Naive thymus-derived CD8-positive, alpha-beta T cell (primary cell): ENCODE measurements at regions not wholly inside any gene's neighbourhood (a gene's known extent, or its start where the extent isn't known, plus 50 kb on each side); places are given as distances from the start of the nearest gene placed in this dataset.
A peak's percentile ranks its signal among the peaks of the same experiment; 100 is the strongest.

Experiments used
- ATAC-seq, 2 donors: fragments of 150-1000 bp; cut with Tn5 transposase in 1 of 2; sonication (Bioruptor Pico), chemical (Tn5 transposase) in 1 of 2; 1 replicate in 1 of 2; 2 replicates in 1 of 2; pipeline ENCODE4 v1.10.0; 2021; ENCODE audit warnings: mild to moderate bottlenecking in 2 of 2, moderate library complexity in 2 of 2
- POLR2A ChIA-PET: fragments of 350-600 bp; sonication (Branson Sonifier 250); formaldehyde crosslinking; loops from one replicate; lab custom pipeline; 2021; ENCODE audit warnings: antibody characterized with exemption; lab: Charles Lee
- DNase-seq, 10 donors: peaks; one replicate each; pipeline versions ENCODE4 v3.0.0 to v3.0.0-alpha.2; 2020 to 2022
- H3K27ac Mint-ChIP-seq, 10 donors: one replicate each; pipeline ENCODE4 v1.8.0; 2020 to 2022; ENCODE audit warnings: mild to moderate bottlenecking in 10 of 10, mixed read lengths in 10 of 10, moderate library complexity in 4 of 10, inconsistent platforms in 1 of 10
- H3K27me3 Mint-ChIP-seq, 5 donors: one replicate each; pipeline ENCODE4 v1.8.0; 2021 to 2022; ENCODE audit warnings: mixed read lengths in 5 of 5
- H3K36me3 Mint-ChIP-seq, 3 donors: one replicate each; pipeline ENCODE4 v1.8.0; 2020 to 2022; ENCODE audit warnings: mixed read lengths in 3 of 3, mild to moderate bottlenecking in 2 of 3, inconsistent platforms in 1 of 3
- H3K4me1 Mint-ChIP-seq, 4 donors: one replicate each; pipeline ENCODE4 v1.8.0; 2021 to 2022; ENCODE audit warnings: mixed read lengths in 4 of 4
- H3K4me3 Mint-ChIP-seq, 10 donors: one replicate each; pipeline ENCODE4 v1.8.0; 2020 to 2022; ENCODE audit warnings: mild to moderate bottlenecking in 10 of 10, mixed read lengths in 10 of 10, moderate library complexity in 6 of 10, inconsistent platforms in 1 of 10
- H3K9me3 Mint-ChIP-seq, 9 donors: one replicate each; pipeline ENCODE4 v1.8.0; 2020 to 2022; ENCODE audit warnings: mixed read lengths in 9 of 9, mild to moderate bottlenecking in 3 of 9, inconsistent platforms in 1 of 9, moderate library complexity in 1 of 9

DNA sequence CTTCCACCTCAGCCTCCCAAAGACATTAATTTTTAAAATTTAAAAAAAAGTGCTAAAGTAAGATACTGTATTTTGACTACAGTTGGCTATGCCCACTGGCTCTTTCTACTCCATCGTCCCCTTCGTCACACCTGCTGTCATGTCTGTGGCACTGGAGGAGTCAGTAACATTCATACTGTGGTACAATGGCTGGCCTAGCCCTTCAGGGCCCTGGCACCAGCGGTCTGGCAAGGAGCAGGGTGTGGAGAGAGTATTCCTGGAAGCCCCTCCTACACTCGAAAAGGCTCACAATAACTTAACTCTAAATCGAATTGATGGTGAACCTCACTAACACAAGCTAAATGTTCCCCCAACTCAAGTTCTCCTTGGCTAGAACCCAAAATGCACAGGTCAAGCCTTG, 89.7 kb upstream of the RASGRF1 start:
- POLR2A ChIA-PET, result no interaction called here
- no peak for ATAC-seq
- Mint-ChIP-seq H3K9me3 (no peaks in the 10 kb centered on the region), H3K4me3 (no peak overlapping the region), H3K27me3 (peaks cover 11 to 41% (median 21%) of the 10 kb centered on the region in 5 donors), H3K27ac (peak overlapping the region in 1 of 10 donors; percentile 35), H3K36me3 (no peaks in the 10 kb centered on the region), H3K4me1 (peaks cover 0 to 4% (median 0%) of the 10 kb centered on the region in 4 donors)
- no peak for DNase-seq

GRCh38 chr15:79179597-79179996, 89.0 kb upstream of the RASGRF1 start:
- POLR2A ChIA-PET, result no interaction called here
- Mint-ChIP-seq H3K36me3 (no peaks in the 10 kb centered on the region), H3K9me3 (no peaks in the 10 kb centered on the region), H3K27me3 (peaks cover 11 to 48% (median 21%) of the 10 kb centered on the region in 5 donors), H3K4me3 (no peak overlapping the region), H3K4me1 (peaks cover 0 to 4% (median 0%) of the 10 kb centered on the region in 4 donors), H3K27ac (no peak overlapping the region)
- DNase-seq, result no peak
- no peak for ATAC-seq

DNA sequence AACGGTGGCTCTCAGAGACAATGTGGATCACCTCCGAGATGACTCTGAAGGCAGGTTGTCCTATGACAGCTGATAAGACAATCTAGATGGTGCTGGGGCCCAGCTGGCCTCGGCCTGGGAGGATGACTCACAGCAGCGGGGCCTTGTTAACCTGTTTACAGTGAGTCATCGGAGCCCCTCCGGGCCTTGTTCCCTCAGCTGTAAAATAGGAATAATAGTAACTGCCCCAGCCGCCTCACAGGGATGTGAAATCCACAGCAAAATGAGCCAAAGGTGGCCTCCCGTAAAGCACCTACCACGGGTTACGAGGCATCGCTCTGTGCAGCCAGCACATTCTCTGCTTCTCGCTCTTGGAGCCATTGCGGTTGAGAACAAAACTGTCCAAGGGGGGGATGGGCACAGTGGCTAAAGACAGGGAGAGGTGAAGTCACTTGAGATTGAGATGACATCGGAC, 88.6 kb upstream of the RASGRF1 start:
- Mint-ChIP-seq H3K4me3 (no peak overlapping the region), H3K9me3 (no peaks in the 10 kb centered on the region), H3K36me3 (no peaks in the 10 kb centered on the region), H3K27ac (no peak overlapping the region), H3K27me3 (peaks cover 7 to 50% (median 19%) of the 10 kb centered on the region in 5 donors), H3K4me1 (peaks cover 0 to 1% (median 0%) of the 10 kb centered on the region in 4 donors)
- POLR2A ChIA-PET, result no interaction called here
- DNase-seq, result no peak
- ATAC-seq, result no peak

DNA sequence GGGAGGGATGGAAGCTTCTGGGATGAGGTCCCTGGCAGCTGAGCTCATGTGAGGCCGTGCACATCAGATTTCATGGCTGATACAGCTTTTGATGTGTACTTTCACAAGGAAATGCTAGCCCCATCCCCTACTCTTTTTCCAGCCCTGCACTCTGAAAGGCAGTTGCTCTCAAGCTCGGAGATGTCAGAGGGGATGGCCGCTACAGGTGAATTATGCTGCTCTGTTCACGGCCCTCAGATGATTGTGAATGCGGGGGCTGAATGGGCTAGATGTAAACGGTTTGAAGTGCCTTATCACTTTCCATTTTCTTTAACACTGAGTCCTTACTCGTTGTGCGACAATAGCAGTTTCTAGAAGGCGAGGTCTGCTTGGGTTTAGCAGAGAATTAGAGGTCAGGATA, 88.0 kb upstream of the RASGRF1 start:
- POLR2A ChIA-PET, result no interaction called here

DNA sequence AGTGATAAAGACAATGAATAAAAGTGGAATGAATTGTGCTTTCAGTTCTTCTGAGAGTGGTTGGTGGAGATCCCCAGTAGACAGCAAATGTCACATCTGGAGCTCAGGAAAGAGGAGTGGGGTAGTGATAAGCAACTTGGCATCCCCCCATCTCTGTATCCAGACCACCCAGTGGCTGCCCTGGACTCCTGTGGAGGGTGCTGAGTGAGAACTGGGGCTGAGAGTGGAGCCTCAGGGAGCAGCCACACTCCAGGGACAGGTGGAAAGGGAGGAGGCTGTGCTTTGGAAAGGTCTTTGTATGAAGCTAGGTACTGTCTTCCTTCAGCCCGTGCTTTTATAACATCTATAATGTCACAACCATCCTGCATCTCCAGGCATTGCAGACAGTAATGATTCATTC, 85.6 kb upstream of the RASGRF1 start:
- DNase-seq, result no peak
- Mint-ChIP-seq H3K27ac (no peak overlapping the region), H3K27me3 (peaks cover 10 to 56% (median 19%) of the 10 kb centered on the region in 5 donors), H3K9me3 (no peaks in the 10 kb centered on the region), H3K36me3 (no peaks in the 10 kb centered on the region), H3K4me3 (no peak overlapping the region), H3K4me1 (no peaks in the 10 kb centered on the region)
- POLR2A ChIA-PET, result no interaction called here
- no peak for ATAC-seq

More for the DNA sequence above, 88.0 kb upstream of the RASGRF1 start:
- Mint-ChIP-seq H3K27me3 (peaks cover 7 to 49% (median 15%) of the 10 kb centered on the region in 5 donors), H3K9me3 (no peaks in the 10 kb centered on the region), H3K4me1 (peaks cover 0 to 1% (median 0%) of the 10 kb centered on the region in 4 donors), H3K36me3 (no peaks in the 10 kb centered on the region), H3K4me3 (no peak overlapping the region), H3K27ac (no peak overlapping the region)
- ATAC-seq, result no peak
- DNase-seq, result no peak

- no peak for DNase-seq
- no peak overlapping the region for H3K27ac Mint-ChIP-seq
- H3K9me3 Mint-ChIP-seq, result peaks cover 0 to 4% (median 0%) of the 10 kb centered on the region in 9 donors
- POLR2A ChIA-PET, result no interaction called here
- H3K27me3 Mint-ChIP-seq, result peaks cover 15 to 65% (median 21%) of the 10 kb centered on the region in 5 donors
- H3K4me3 Mint-ChIP-seq, result no peak overlapping the region
- H3K36me3 Mint-ChIP-seq, result no peaks in the 10 kb centered on the region
- no peak for ATAC-seq
- H3K4me1 Mint-ChIP-seq, result no peaks in the 10 kb centered on the region
These were observed 82.4 kb upstream of the RASGRF1 start for GRCh38 chr15:79172801-79173460.

GRCh38 chr15:79172032-79172481, 81.5 kb upstream of the RASGRF1 start:
- Mint-ChIP-seq H3K27ac (no peak overlapping the region), H3K4me3 (no peak overlapping the region), H3K4me1 (no peaks in the 10 kb centered on the region), H3K36me3 (no peaks in the 10 kb centered on the region), H3K9me3 (peaks cover 0 to 4% (median 0%) of the 10 kb centered on the region in 9 donors), H3K27me3 (peaks cover 15 to 59% (median 21%) of the 10 kb centered on the region in 5 donors)
- DNase-seq (no peak), ATAC-seq (no peak)
- POLR2A ChIA-PET, result no interaction called here

DNA sequence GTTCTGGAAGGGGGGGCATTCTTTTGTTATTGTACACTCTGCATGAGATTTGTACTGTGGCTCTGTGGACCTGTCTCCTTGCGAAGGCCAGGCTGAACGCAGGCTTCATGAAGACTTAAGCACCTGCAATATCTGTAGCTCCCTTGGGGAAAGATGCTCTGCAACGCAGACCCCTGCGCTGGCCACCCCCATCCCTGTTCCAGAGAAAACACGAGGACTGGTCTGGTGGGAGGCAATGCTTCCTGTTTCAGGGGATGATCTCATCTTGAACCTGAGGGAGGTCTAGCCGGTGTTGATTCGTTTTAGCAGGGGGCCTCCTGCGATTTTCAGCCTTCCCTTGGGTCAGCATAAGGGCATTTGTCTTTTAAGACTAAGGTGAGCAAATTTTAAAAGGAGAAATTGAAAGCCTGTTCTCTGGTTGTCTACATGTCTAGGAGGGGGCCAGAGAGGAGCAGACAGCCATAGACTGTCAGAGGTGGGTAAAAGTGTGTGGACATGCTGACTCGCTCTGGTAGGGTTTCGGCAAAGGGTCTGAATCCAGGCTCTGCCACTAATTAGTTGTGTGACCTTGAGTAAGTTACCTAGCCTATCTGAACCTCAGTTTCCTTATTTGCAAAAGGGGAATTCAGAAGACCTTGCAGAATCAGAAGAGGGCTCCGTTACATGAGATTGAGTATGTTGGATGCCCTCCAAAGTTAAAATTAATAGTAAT, 80.9 kb upstream of the RASGRF1 start:
- Mint-ChIP-seq H3K27ac (no peak overlapping the region), H3K27me3 (peaks cover 12 to 53% (median 19%) of the 10 kb centered on the region in 5 donors), H3K4me3 (no peak overlapping the region), H3K9me3 (peaks cover 0 to 4% (median 0%) of the 10 kb centered on the region in 9 donors), H3K4me1 (no peaks in the 10 kb centered on the region), H3K36me3 (no peaks in the 10 kb centered on the region)
- DNase-seq, result no peak
- POLR2A ChIA-PET, result no interaction called here
- ATAC-seq, result no peak

- no peak for DNase-seq
- POLR2A ChIA-PET, result no interaction called here
- Mint-ChIP-seq H3K9me3 (peaks cover 0 to 4% (median 0%) of the 10 kb centered on the region in 9 donors), H3K27ac (no peak overlapping the region), H3K27me3 (peaks cover 18 to 50% (median 22%) of the 10 kb centered on the region in 5 donors), H3K4me1 (no peaks in the 10 kb centered on the region), H3K36me3 (no peaks in the 10 kb centered on the region), H3K4me3 (no peak overlapping the region)
- no peak for ATAC-seq
These were observed 79.7 kb upstream of the RASGRF1 start for GRCh38 chr15:79170256-79170664.

GRCh38 chr15:79169526-79170133, 79.0 kb upstream of the RASGRF1 start:
- Mint-ChIP-seq H3K36me3 (no peaks in the 10 kb centered on the region), H3K27me3 (peaks cover 21 to 50% (median 23%) of the 10 kb centered on the region in 5 donors), H3K4me1 (no peaks in the 10 kb centered on the region), H3K9me3 (peaks cover 0 to 4% (median 0%) of the 10 kb centered on the region in 9 donors), H3K27ac (no peak overlapping the region), H3K4me3 (no peak overlapping the region)
- ATAC-seq (no peak), DNase-seq (no peak)
- POLR2A ChIA-PET, result no interaction called here

DNA sequence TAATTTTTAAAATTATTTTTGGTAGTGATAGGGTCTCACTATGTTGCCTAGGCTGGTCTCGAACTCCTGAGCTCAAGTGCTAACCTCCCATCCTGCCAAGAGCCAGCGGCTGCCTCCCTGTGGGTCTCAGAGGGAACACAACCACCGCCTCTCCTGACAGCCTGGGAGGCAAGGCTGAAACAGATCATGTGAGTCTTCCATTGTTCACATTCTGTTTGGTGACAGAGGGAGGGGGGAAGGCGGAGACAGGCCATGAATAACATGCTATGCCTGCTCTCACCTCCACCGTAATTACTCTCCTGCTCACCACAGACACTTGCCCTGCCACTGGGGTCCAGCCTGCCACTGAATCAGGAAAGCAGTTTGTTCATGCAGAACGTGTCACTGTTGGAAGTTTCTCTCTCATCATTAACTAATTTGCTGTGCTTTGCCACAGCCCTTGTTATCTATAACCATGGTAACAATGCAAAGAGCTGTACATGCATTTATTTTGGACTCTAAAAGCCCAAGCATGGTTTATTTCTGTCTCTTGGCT, 78.4 kb upstream of the RASGRF1 start:
- H3K9me3 Mint-ChIP-seq, result peaks cover 0 to 4% (median 0%) of the 10 kb centered on the region in 9 donors
- POLR2A ChIA-PET, result no interaction called here
- H3K4me3 Mint-ChIP-seq, result no peak overlapping the region
- no peak for ATAC-seq
- H3K36me3 Mint-ChIP-seq, result no peaks in the 10 kb centered on the region
- no peaks in the 10 kb centered on the region for H3K4me1 Mint-ChIP-seq
- H3K27ac Mint-ChIP-seq, result no peak overlapping the region
- peaks cover 23 to 54% (median 29%) of the 10 kb centered on the region in 5 donors for H3K27me3 Mint-ChIP-seq
- DNase-seq, result no peak

GRCh38 chr15:79167776-79168175, 77.2 kb upstream of the RASGRF1 start:
- H3K9me3 Mint-ChIP-seq, result peaks cover 0 to 4% (median 0%) of the 10 kb centered on the region in 9 donors
- DNase-seq, result no peak
- POLR2A ChIA-PET, result no interaction called here
- no peak overlapping the region for H3K4me3 Mint-ChIP-seq
- no peaks in the 10 kb centered on the region for H3K4me1 Mint-ChIP-seq
- peaks cover 21 to 51% (median 29%) of the 10 kb centered on the region in 5 donors for H3K27me3 Mint-ChIP-seq
- no peaks in the 10 kb centered on the region for H3K36me3 Mint-ChIP-seq
- peak overlapping the region in 1 of 10 donors; percentile 21 for H3K27ac Mint-ChIP-seq
- no peak for ATAC-seq
